ENCODE measurements at regions not wholly inside any gene's neighbourhood (a gene's known extent, or its start where the extent isn't known, plus 50 kb on each side); places are given as distances from the start of the nearest gene placed in this dataset.

GRCh38 chr21:23480591-23481270 lies 2126.6 kb downstream of the MRPL39 start:
- Histone ChIP-seq H3K4me1 (no peaks in the 10 kb centered on the region), H3K4me3 (no peak overlapping the region), H3K27me3 (no peaks in the 10 kb centered on the region), H3K9me3 (no peaks in the 10 kb centered on the region), H3K36me3 (no peaks in the 10 kb centered on the region), H3K27ac (no peak overlapping the region)
- TF ChIP-seq POLR2A (IDR thresholded peaks at IDR 0.05) (no peak), EP300 (IDR thresholded peaks at IDR 0.05) (no peak), CTCF (IDR thresholded peaks at IDR 0.05) (no peak), POLR2AphosphoS5 (IDR thresholded peaks at IDR 0.05) (no peak)
- DNase-seq = no peak
- whole genome bisulfite sequencing, 2 donors = 89 to 92% methylated on average over 1 of the region's 1 CpG
- no peak for ATAC-seq (ENCODE audit: low FRiP score in 2 of 2)

GRCh38 chr21:23478381-23478780 lies 2128.9 kb downstream of the MRPL39 start:
- ATAC-seq (ENCODE audit: low FRiP score in 2 of 2) (no peak), DNase-seq (no peak)
- no peak overlapping the region for H3K4me3 ChIP-seq
- TF ChIP-seq EP300 (IDR thresholded peaks at IDR 0.05) (no peak), POLR2A (IDR thresholded peaks at IDR 0.05) (no peak), POLR2AphosphoS5 (IDR thresholded peaks at IDR 0.05) (no peak), CTCF (IDR thresholded peaks at IDR 0.05) (no peak)
- no peaks in the 10 kb centered on the region for H3K4me1 ChIP-seq
- H3K27me3 ChIP-seq = no peaks in the 10 kb centered on the region
- no peaks in the 10 kb centered on the region for H3K36me3 ChIP-seq
- no peak overlapping the region for H3K27ac ChIP-seq
- H3K9me3 ChIP-seq = no peaks in the 10 kb centered on the region

- Histone ChIP-seq H3K4me1 (no peaks in the 10 kb centered on the region), H3K36me3 (no peaks in the 10 kb centered on the region), H3K27ac (no peak overlapping the region), H3K9me3 (no peaks in the 10 kb centered on the region), H3K4me3 (no peak overlapping the region), H3K27me3 (no peaks in the 10 kb centered on the region)
- ATAC-seq (ENCODE audit: low FRiP score in 2 of 2) = no peak
- no peak for DNase-seq
- WGBS, 2 donors = 75% methylated on average over 7 of the region's 7 CpGs
- TF ChIP-seq POLR2AphosphoS5 (IDR thresholded peaks at IDR 0.05) (no peak), CTCF (IDR thresholded peaks at IDR 0.05) (no peak), POLR2A (IDR thresholded peaks at IDR 0.05) (no peak), EP300 (IDR thresholded peaks at IDR 0.05) (no peak)
Observed at GRCh38 chr21:23475281-23476219, 2131.7 kb downstream of the MRPL39 start.

GRCh38 chr21:23471877-23472276 lies 2135.4 kb downstream of the MRPL39 start:
- H3K9me3 ChIP-seq = no peaks in the 10 kb centered on the region
- TF ChIP-seq EP300 (IDR thresholded peaks at IDR 0.05) (no peak), POLR2AphosphoS5 (IDR thresholded peaks at IDR 0.05) (no peak), CTCF (IDR thresholded peaks at IDR 0.05) (no peak), POLR2A (IDR thresholded peaks at IDR 0.05) (no peak)
- H3K4me3 ChIP-seq = no peak overlapping the region
- H3K4me1 ChIP-seq = no peaks in the 10 kb centered on the region
- H3K27ac ChIP-seq = no peak overlapping the region
- H3K36me3 ChIP-seq = no peaks in the 10 kb centered on the region
- H3K27me3 ChIP-seq = no peaks in the 10 kb centered on the region
- ATAC-seq (ENCODE audit: low FRiP score in 2 of 2) (no peak), DNase-seq (no peak)
